Endothelial cell of umbilical vein (primary cell): ENCODE measurements at regions not wholly inside any gene's neighbourhood (a gene's known extent, or its start where the extent isn't known, plus 50 kb on each side); places are given as distances from the start of the nearest gene placed in this dataset.
A peak's percentile ranks its signal among the peaks of the same experiment; 100 is the strongest.

Source experiments
- BruUV-seq: library from RNA; stranded (reverse); fragments of 400-500 nt; replicated peaks from 2 replicates; lab custom pipeline; 2021; lab: Mats Ljungman, UMichigan
- CTCF ChIA-PET: fragments of 300-600, 350-600 bp; sonication (Branson Sonifier 250); formaldehyde crosslinking; loops from one replicate; lab custom pipeline; 2021; ENCODE audit warnings: antibody characterized with exemption, inconsistent platforms; lab: Charles Lee
- POLR2A ChIA-PET: fragments of 300-600, 350-600 bp; sonication (Branson Sonifier 250); formaldehyde crosslinking; loops from one replicate; lab custom pipeline; 2021; ENCODE audit warnings: antibody characterized with exemption, inconsistent platforms; lab: Charles Lee
- DNase-seq: peaks from one replicate; pipeline ENCODE4 v3.0.0-alpha.2; 2011; ENCODE audit warnings: low read depth, low spot score
- FAIRE-seq: peaks from 2 replicates; lab custom pipeline; 2011; peaks lifted over from hg19 to GRCh38; lab: Jason Lieb, UNC
- H2AFZ ChIP-seq: 2 replicates; pipeline ENCODE4 v1.6.0; 2012; ENCODE audit warnings: low read depth, low read length, control low read depth, inconsistent platforms
- H3K27ac ChIP-seq: 2 replicates; pipeline ENCODE4 v1.5.1; 2011; ENCODE audit warnings: low read depth, mild to moderate bottlenecking, control low read depth, low read length, moderate library complexity; ENCODE audit not compliant: insufficient read depth
- H3K27me3 ChIP-seq, 2 experiments: 2 replicates each; pipeline versions ENCODE4 v1.6.0 to v1.6.1; 2011; ENCODE audit warnings: low read length in 2 of 2, mixed read lengths in 1 of 2; ENCODE audit not compliant: control insufficient read depth in 2 of 2, insufficient read depth in 2 of 2
- H3K36me3 ChIP-seq, 2 experiments: 2 replicates in 1 of 2; 3 replicates in 1 of 2; pipeline ENCODE4 v1.5.1; 2011; ENCODE audit warnings: low read length in 2 of 2, mild to moderate bottlenecking in 1 of 2, moderate library complexity in 1 of 2; ENCODE audit not compliant: control insufficient read depth in 2 of 2, insufficient read depth in 2 of 2; ENCODE audit errors: extremely low read depth in 1 of 2
- H3K4me1 ChIP-seq: 3 replicates; pipeline ENCODE4 v1.5.1; 2011; ENCODE audit warnings: mild to moderate bottlenecking, low read length; ENCODE audit not compliant: control insufficient read depth, insufficient read depth; ENCODE audit errors: extremely low read depth
- H3K4me2 ChIP-seq: 2 replicates; pipeline ENCODE4 v1.6.1; 2011; ENCODE audit warnings: low read length, control low read depth, mixed read lengths; ENCODE audit not compliant: insufficient read depth
- H3K4me3 ChIP-seq, 3 experiments: fragments of 200-600 bp in 1 of 3; sonication (generic), shearing (Covaris generic) in 1 of 3; replicated peaks in 1 of 3; 2 replicates each; pipeline ENCODE4 v1.5.1; 2011 to 2016; ENCODE audit warnings: control low read depth in 3 of 3, low read length in 3 of 3, mild to moderate bottlenecking in 2 of 3, inconsistent platforms in 1 of 3, low read depth in 1 of 3, moderate library complexity in 1 of 3; ENCODE audit not compliant: insufficient read depth in 1 of 3
- H3K79me2 ChIP-seq: 2 replicates; pipeline ENCODE4 v1.6.0; 2012; ENCODE audit warnings: low read length, inconsistent platforms; ENCODE audit not compliant: control insufficient read depth, insufficient read depth
- H3K9ac ChIP-seq: replicated peaks from 2 replicates; pipeline ENCODE3; 2011; ENCODE audit warnings: low read length, control low read depth; ENCODE audit not compliant: insufficient read depth; ENCODE audit errors: extremely low read depth
- H3K9me1 ChIP-seq: replicated peaks from 3 replicates; pipeline ENCODE4 v1.6.0; 2011; ENCODE audit warnings: mild to moderate bottlenecking, low read length; ENCODE audit not compliant: control insufficient read depth, insufficient read depth; ENCODE audit errors: extremely low read depth
- H3K9me3 ChIP-seq: replicated peaks from 2 replicates; pipeline ENCODE4 v1.5.1; 2012; ENCODE audit warnings: low read length, inconsistent platforms; ENCODE audit not compliant: control insufficient read depth, insufficient read depth
- H4K20me1 ChIP-seq: replicated peaks from 2 replicates; pipeline ENCODE3; 2011; ENCODE audit warnings: mild to moderate bottlenecking, low read length; ENCODE audit not compliant: control insufficient read depth, insufficient read depth; ENCODE audit errors: extremely low read depth
- EZH2 ChIP-seq: IDR thresholded peaks from 2 replicates; pipeline ENCODE4 v1.6.1; 2012; ENCODE audit warnings: borderline replicate concordance, low read depth, mild to moderate bottlenecking, moderate library complexity, low read length, inconsistent platforms; ENCODE audit not compliant: severe bottlenecking
- FOS ChIP-seq: IDR thresholded peaks from 2 replicates; pipeline ENCODE4 v1.6.1; 2011; ENCODE audit warnings: mild to moderate bottlenecking, low read length, moderate library complexity, borderline replicate concordance; ENCODE audit not compliant: insufficient read depth
- GATA2 ChIP-seq: IDR thresholded peaks from 2 replicates; pipeline ENCODE4 v1.7.0; 2011; ENCODE audit warnings: low read depth, mild to moderate bottlenecking, moderate library complexity, mixed read lengths, low read length; ENCODE audit not compliant: insufficient read length, insufficient read depth
- JUN ChIP-seq: IDR thresholded peaks from 2 replicates; pipeline ENCODE4 v1.6.1; 2011; ENCODE audit warnings: borderline replicate concordance, low read depth; ENCODE audit not compliant: insufficient read length, insufficient read depth
- MYC ChIP-seq: IDR thresholded peaks from one replicate; pipeline ENCODE4 v1.6.1; 2011; ENCODE audit warnings: mild to moderate bottlenecking, low read depth, low read length
- POLR2A ChIP-seq: IDR thresholded peaks from 2 replicates; pipeline ENCODE4 v1.6.1; 2012; ENCODE audit warnings: low read depth, mild to moderate bottlenecking, control low read depth, low read length
- POLR2AphosphoS5 ChIP-seq: IDR thresholded peaks from 2 replicates; pipeline ENCODE4 v1.6.1; 2012; ENCODE audit warnings: low read depth, mild to moderate bottlenecking, control low read depth, low read length, moderate library complexity; ENCODE audit not compliant: insufficient read depth
- dilution Hi-C: fragments of 300-500 bp; cut with MboI; formaldehyde crosslinking; loops from one replicate; pipeline ENCODE4 v1.15.0; 2019; ENCODE audit warnings: low sequenced_read_pairs; ENCODE audit not compliant: extremely low pct_ligation_motif_present
- intact Hi-C: fragments of 100-400 bp; cut with micrococcal nuclease; formaldehyde crosslinking; loops from one replicate; pipeline ENCODE4 v1.10.0; 2022
- TF ChIP-seq, protein P1 (sequence below), 2 donors: IDR thresholded peaks; 1 replicate in 1 of 2; 2 replicates in 1 of 2; pipeline ENCODE4 v1.5.1; 2011; ENCODE audit warnings: low read length in 2 of 2, mild to moderate bottlenecking in 2 of 2, moderate library complexity in 2 of 2, control low read depth in 1 of 2, inconsistent platforms in 1 of 2, low read depth in 1 of 2; ENCODE audit not compliant: insufficient read depth in 1 of 2; ENCODE audit errors: extremely low read depth in 1 of 2
- TF ChIP-seq, protein P2 (sequence below): IDR thresholded peaks from 2 replicates; pipeline ENCODE4 v1.6.1; 2011; ENCODE audit not compliant: insufficient read depth, insufficient read length

DNA sequence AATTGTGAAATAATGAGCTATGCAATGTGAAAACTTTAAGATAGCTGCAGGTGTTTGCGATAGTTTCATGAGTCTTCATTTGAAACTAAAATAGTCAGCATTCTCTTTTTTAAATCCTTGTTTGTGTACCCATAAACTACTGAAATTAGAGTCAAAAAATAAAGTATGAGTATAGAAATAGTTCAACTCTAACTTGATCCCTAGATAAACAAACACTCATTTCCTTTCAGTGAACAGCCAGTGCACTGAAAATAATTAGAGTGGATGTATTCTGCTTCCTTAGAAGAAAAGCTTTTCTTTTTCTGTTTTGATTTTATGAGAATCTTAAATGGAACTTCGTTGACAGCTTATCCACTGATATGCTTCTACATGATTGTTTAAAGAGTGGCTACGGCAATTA, 1033.4 kb downstream of the SOCS6 start:
- H3K27me3 ChIP-seq, result no peaks in the 10 kb centered on the region
- ChIA-PET CTCF (interaction anchor here (0.7 to 3.1 kb wide), 16 partner anchors 11 to 831 kb away, joined by 3 to 17 read pairs (median 3); no protein-coding TSS in a partner anchor), POLR2A (no interaction called here)
- intact Hi-C loops (loop anchor here (5.0 kb wide), 1 partner anchor 325 kb away; no protein-coding TSS in a partner anchor), dilution Hi-C loops (no loop called here)
- H3K79me2 ChIP-seq, result no peaks in the 10 kb centered on the region
- H3K9me1 ChIP-seq, result no peaks in the 10 kb centered on the region
- H3K4me3 ChIP-seq, result no peak overlapping the region
- H3K9ac ChIP-seq, result no peak overlapping the region
- DNase-seq (peak; percentile 68), FAIRE-seq (peak; percentile 62)
- peak overlapping the region; percentile 72 for H3K4me2 ChIP-seq
- H2AFZ ChIP-seq, result peak overlapping the region; percentile 50
- no peaks in the 10 kb centered on the region for H4K20me1 ChIP-seq
- TF ChIP-seq FOS, result no peak
- TF ChIP-seq POLR2AphosphoS5, result no peak
- TF ChIP-seq JUN, result no peak
- TF ChIP-seq EZH2, result no peak
- TF ChIP-seq, protein P1, sequence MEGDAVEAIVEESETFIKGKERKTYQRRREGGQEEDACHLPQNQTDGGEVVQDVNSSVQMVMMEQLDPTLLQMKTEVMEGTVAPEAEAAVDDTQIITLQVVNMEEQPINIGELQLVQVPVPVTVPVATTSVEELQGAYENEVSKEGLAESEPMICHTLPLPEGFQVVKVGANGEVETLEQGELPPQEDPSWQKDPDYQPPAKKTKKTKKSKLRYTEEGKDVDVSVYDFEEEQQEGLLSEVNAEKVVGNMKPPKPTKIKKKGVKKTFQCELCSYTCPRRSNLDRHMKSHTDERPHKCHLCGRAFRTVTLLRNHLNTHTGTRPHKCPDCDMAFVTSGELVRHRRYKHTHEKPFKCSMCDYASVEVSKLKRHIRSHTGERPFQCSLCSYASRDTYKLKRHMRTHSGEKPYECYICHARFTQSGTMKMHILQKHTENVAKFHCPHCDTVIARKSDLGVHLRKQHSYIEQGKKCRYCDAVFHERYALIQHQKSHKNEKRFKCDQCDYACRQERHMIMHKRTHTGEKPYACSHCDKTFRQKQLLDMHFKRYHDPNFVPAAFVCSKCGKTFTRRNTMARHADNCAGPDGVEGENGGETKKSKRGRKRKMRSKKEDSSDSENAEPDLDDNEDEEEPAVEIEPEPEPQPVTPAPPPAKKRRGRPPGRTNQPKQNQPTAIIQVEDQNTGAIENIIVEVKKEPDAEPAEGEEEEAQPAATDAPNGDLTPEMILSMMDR (IDR thresholded peaks at IDR 0.05; ENCODE audit: extremely low read depth in 1 of 2, insufficient read depth in 1 of 2, low read depth in 1 of 2, low read length in 2 of 2), result no peak
- TF ChIP-seq MYC, result no peak
- TF ChIP-seq POLR2A, result no peak
- no peak for TF ChIP-seq GATA2
- TF ChIP-seq, protein P2, sequence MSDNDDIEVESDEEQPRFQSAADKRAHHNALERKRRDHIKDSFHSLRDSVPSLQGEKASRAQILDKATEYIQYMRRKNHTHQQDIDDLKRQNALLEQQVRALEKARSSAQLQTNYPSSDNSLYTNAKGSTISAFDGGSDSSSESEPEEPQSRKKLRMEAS, result no peak
- no peaks in the 10 kb centered on the region for H3K9me3 ChIP-seq
- H3K4me1 ChIP-seq, result peaks cover 24% of the 10 kb centered on the region
- H3K36me3 ChIP-seq, result no peaks in the 10 kb centered on the region
- H3K27ac ChIP-seq, result peak overlapping the region; percentile 16
- BruUV-seq, result no TSS peak
